ENCODE measurements at regions not wholly inside any gene's neighbourhood (a gene's known extent, or its start where the extent isn't known, plus 50 kb on each side); places are given as distances from the start of the nearest gene placed in this dataset.

DNA sequence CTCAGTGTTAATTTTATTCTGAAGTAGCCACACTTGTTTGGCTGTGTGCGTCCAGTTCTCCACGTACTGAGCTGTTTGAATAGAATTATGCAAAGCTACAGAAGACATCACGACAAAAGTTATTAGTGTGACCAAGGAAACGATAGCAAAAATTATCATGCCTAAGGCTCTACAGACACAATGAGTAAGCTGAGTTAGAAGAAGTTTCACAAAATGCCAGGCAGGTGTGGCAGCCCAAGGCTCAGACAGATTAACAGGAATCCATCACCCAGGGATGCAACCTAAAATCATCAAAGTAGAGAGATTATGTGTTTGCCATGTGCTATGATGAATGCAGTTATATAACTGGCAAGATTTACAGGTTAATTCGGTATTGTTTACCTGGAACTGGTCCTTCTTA is 73.1 kb upstream of the INCENP start:
- no peak overlapping the region for H3K4me3 ChIP-seq (ENCODE audit: low read depth, low read length)
- DNase-seq (ENCODE audit: low read depth) = no peak
- TF ChIP-seq, protein P1, sequence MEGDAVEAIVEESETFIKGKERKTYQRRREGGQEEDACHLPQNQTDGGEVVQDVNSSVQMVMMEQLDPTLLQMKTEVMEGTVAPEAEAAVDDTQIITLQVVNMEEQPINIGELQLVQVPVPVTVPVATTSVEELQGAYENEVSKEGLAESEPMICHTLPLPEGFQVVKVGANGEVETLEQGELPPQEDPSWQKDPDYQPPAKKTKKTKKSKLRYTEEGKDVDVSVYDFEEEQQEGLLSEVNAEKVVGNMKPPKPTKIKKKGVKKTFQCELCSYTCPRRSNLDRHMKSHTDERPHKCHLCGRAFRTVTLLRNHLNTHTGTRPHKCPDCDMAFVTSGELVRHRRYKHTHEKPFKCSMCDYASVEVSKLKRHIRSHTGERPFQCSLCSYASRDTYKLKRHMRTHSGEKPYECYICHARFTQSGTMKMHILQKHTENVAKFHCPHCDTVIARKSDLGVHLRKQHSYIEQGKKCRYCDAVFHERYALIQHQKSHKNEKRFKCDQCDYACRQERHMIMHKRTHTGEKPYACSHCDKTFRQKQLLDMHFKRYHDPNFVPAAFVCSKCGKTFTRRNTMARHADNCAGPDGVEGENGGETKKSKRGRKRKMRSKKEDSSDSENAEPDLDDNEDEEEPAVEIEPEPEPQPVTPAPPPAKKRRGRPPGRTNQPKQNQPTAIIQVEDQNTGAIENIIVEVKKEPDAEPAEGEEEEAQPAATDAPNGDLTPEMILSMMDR (conservative IDR thresholded peaks at IDR 0.05; ENCODE audit: low read depth, low read length) = no peak

DNA sequence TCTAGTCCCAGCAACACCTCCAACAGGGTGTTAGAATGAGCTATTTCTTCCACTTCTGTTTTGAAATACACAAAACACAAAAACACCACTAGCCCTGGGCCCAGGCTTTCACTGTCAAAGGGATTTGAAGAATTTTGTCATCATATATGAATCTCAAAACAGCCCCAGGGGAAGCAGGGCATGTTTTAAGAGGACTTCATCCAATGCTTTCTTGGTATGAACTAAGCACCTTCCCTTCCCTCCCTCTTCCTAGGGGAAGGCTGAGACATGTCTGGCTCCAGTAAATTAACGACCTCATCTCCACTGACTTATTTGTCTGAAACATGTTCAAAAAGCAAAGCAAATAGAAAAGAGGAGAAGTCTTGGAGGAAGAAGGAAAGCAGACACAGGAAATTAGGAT is 75.7 kb upstream of the INCENP start:
- TF ChIP-seq, protein P1 (conservative IDR thresholded peaks at IDR 0.05; ENCODE audit: low read depth, low read length) = no peak
- H3K4me3 ChIP-seq (ENCODE audit: low read depth, low read length) = no peak overlapping the region
- DNase-seq (ENCODE audit: low read depth) = no peak

DNA sequence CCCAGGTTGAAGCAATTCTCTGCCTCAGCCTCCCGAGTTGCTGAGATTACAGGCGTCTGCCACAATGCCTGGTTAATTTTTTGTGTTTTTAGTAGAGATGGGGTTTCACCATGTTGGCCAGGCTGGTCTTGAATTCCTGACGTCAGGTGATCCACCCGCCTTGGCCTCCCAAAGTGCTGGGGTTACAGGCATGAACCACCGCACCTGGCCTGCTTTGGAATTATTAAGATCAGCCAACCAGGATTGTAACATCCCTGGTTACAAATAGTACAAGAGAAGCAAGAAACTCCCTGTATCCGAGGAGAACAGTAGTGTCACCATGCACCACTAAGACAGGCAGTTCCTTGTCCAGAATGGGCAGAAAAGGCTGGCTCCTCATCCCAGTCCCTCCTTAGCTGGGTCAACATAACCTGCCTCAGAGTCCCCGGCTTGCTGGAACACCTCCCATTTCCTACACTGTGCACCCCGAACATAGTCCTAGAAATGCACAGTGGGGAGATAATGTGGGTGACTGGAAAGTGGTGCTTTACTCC is 77.2 kb upstream of the INCENP start:
- DNase-seq (ENCODE audit: low read depth) = no peak
- H3K4me3 ChIP-seq (ENCODE audit: low read depth, low read length) = no peak overlapping the region
- TF ChIP-seq, protein P1 (conservative IDR thresholded peaks at IDR 0.05; ENCODE audit: low read depth, low read length) = no peak

DNA sequence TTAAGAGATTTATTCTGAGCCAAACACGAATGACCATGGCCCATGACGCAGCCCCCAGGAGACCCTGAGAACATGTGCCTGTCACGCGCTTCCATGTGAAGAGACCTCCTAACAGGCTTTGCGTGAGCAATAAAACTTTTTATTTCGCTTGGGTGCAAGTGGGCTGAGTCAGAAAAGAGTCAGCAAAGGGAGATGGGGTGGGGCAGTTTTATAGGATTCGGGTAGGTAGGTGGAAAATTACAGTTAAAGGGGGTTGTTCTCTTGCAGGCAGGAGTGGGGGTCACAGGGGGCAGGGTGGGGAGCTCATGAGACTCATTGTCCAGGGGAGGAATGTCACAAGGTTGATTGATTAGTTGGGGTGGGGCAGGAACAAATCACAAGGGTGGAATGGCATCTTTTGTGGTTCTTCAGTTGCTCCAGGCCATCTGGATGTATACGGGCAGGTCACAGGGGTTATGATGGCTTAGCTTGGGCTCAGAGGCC is 77.2 kb upstream of the FTH1 start:
- DNase-seq (ENCODE audit: low read depth) = no peak

GRCh38 chr11:62035293-62035692 is 67.9 kb upstream of the FTH1 start:
- DNase-seq (ENCODE audit: low read depth) = no peak
- H3K4me3 ChIP-seq (ENCODE audit: low read depth, low read length) = no peak overlapping the region
- TF ChIP-seq, protein P1 (conservative IDR thresholded peaks at IDR 0.05; ENCODE audit: low read depth, low read length) = no peak

More for the DNA sequence above, 77.2 kb upstream of the FTH1 start:
- TF ChIP-seq, protein P1 (conservative IDR thresholded peaks at IDR 0.05; ENCODE audit: low read depth, low read length) = no peak
- H3K4me3 ChIP-seq (ENCODE audit: low read depth, low read length) = no peak overlapping the region

DNA sequence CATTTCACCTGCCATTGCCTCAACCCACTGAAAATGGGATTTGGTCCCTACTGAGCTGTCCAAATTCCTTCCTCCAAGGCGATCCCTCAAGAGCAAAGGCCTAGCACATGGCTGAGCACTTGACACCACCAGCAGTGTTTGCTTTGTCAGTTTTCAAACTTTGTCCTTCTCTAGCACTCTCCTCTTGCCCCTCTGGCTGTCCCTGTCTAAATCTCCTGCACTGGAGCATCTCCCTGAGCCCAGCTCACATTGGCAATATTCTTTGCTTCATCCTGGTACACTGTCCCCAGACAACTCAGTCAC is 66.6 kb upstream of the FTH1 start:
- TF ChIP-seq, protein P1 (conservative IDR thresholded peaks at IDR 0.05; ENCODE audit: low read depth, low read length) = no peak
- DNase-seq (ENCODE audit: low read depth) = no peak
- H3K4me3 ChIP-seq (ENCODE audit: low read depth, low read length) = no peak overlapping the region

DNA sequence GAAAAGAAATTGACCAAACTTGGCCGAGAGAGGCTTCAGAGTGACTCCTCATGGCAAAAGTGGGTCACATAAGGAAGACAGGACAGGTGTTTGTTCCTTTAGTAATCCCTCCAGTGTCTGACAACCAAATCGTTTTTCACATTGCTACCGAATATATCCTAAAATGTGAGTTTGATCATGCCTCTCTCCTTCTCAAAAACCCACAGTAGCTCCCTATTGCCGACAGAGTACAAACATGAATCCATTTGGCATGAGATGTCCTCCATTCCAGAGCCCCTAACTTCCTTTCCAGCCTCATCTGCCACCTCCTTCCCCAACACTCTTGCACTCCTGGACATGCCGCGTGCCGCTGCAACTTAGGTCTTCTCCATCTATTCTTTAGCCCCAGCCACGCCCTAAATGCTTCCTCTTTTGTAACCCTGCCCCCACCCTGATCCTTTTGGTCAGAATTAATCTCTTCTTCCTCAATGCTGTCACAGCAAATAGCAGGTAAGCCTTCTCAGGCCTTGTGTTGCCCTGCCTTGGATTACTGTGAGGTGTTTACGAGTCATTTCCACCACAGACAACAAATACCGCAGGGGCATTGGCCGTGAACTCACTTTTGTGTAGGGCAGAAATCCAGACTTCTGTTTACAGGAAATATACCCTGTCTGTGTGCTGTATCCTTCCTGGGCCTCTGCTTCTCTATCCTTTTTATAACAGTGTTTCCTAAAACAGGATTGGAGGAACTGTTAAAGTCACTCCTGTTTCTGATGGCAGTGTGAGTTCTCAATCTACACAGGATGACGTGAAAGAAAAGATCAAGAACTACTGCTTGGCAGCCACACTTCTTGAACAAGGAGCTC is 66.0 kb upstream of the FTH1 start:
- no peak for DNase-seq (ENCODE audit: low read depth)
- H3K4me3 ChIP-seq (ENCODE audit: low read depth, low read length) = no peak overlapping the region
- TF ChIP-seq, protein P1 (conservative IDR thresholded peaks at IDR 0.05; ENCODE audit: low read depth, low read length) = no peak

Measured in epithelial cell of proximal tubule (primary cell).